Upper lobe of left lung (tissue), 6 donors: ENCODE measurements at regions not wholly inside any gene's neighbourhood (a gene's known extent, or its start where the extent isn't known, plus 50 kb on each side); places are given as distances from the start of the nearest gene placed in this dataset.

ENCODE experiments used
- ATAC-seq, 2 donors: fragments of 200-7000 bp; cut with Tn5 transposase; one replicate each; pipeline ENCODE4 v1.9.1; 2022; ENCODE audit warnings: mild to moderate bottlenecking in 2 of 2, moderate library complexity in 2 of 2; ENCODE audit not compliant: low FRiP score in 2 of 2
- DNase-seq, 2 donors: peaks; one replicate each; pipeline ENCODE4 v3.0.0-alpha.2; 2019 to 2020
- H3K27ac ChIP-seq, 4 donors: fragments of 200-600 bp; sonication (generic); one replicate each; pipeline ENCODE4 v1.5.1; 2016 to 2019
- H3K27me3 ChIP-seq, 4 donors: fragments of 200-600 bp; sonication (generic); one replicate each; pipeline ENCODE4 v1.5.1; 2017 to 2019
- H3K36me3 ChIP-seq, 4 donors: fragments of 200-600 bp; sonication (generic); one replicate each; pipeline ENCODE4 v1.5.1; 2016 to 2019
- H3K4me1 ChIP-seq, 4 donors: fragments of 200-600 bp; sonication (generic); one replicate each; pipeline ENCODE4 v1.5.1; 2018 to 2019
- H3K4me3 ChIP-seq, 4 donors: fragments of 200-600 bp; sonication (generic); one replicate each; pipeline ENCODE4 v1.5.1; 2017 to 2019; ENCODE audit warnings: mild to moderate bottlenecking in 2 of 4, moderate library complexity in 1 of 4
- H3K9me3 ChIP-seq, 4 donors: fragments of 200-600 bp; sonication (generic); one replicate each; pipeline ENCODE4 v1.5.1; 2018 to 2019
- CTCF ChIP-seq, 6 experiments: fragments of 450-650 bp in 4 of 6; fragments of 200-600 bp in 2 of 6; sonication (generic) in 2 of 6; IDR thresholded peaks; one replicate each; pipeline ENCODE4 v1.5.1; 2016 to 2019; ENCODE audit warnings: antibody characterized with exemption in 6 of 6
- EP300 ChIP-seq, 4 donors: sonication (generic); formaldehyde crosslinking; IDR thresholded peaks; one replicate each; pipeline ENCODE4 v1.5.1; 2017; ENCODE audit warnings: antibody characterized with exemption in 4 of 4, control low read depth in 2 of 4
- POLR2A ChIP-seq, 4 donors: fragments of 450-650 bp; IDR thresholded peaks; one replicate each; pipeline ENCODE4 v1.5.1; 2016 to 2017; ENCODE audit warnings: antibody characterized with exemption in 4 of 4, mild to moderate bottlenecking in 2 of 4
- POLR2AphosphoS5 ChIP-seq, 2 donors: sonication (generic); formaldehyde crosslinking; IDR thresholded peaks; one replicate each; pipeline ENCODE4 v1.5.1; 2017; ENCODE audit warnings: antibody characterized with exemption in 2 of 2
- WGBS, 2 donors: methylation state at CpG; one replicate each; pipeline ENCODE4 v1.1.5; 2017 to 2018; 5-methylcytosine and 5-hydroxymethylcytosine counted together
- donor health status: DM: no; HTN: no; CAD: no; lungs with moderate emphysema.
- donor health status: DM: no; HTN: yes; CAD: no; lungs with severe emphysema.

GRCh38 chr12:97005174-97005573 lies 98.1 kb downstream of the NEDD1 start:
- Histone ChIP-seq H3K27ac (no peak overlapping the region), H3K36me3 (no peaks in the 10 kb centered on the region), H3K4me1 (no peaks in the 10 kb centered on the region), H3K27me3 (no peaks in the 10 kb centered on the region), H3K4me3 (no peak overlapping the region), H3K9me3 (no peaks in the 10 kb centered on the region)
- DNase-seq (no peak), ATAC-seq (no peak)
- TF ChIP-seq POLR2AphosphoS5 (IDR thresholded peaks at IDR 0.05) = no peak
- WGBS, 2 donors = 6 to 17% methylated on average over 1 of the region's 1 CpG

DNA sequence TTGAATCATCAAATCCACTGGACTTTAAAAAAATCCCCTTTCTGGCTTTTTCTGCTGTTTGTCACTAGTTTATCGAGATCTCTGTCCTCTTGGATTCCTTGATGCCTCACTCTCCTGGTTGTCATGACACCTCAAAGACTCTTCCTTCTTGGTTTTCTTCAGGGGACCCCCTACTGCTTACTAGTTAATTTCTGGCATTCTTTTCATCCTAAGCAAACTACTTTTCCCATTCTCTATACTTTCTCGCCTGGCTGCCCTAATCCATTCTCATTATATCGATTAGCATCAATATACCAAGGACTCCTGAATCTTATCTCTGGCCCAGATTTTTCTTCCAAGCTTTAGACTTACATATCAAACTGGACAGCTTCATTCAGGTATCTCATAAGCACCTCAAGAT lies 98.6 kb downstream of the NEDD1 start:
- Histone ChIP-seq H3K4me1 (no peaks in the 10 kb centered on the region), H3K9me3 (no peaks in the 10 kb centered on the region), H3K4me3 (no peak overlapping the region), H3K27ac (no peak overlapping the region), H3K27me3 (no peaks in the 10 kb centered on the region), H3K36me3 (no peaks in the 10 kb centered on the region)
- ATAC-seq = no peak
- WGBS, 2 donors = 93 to 96% methylated on average over 3 of the region's 3 CpGs
- TF ChIP-seq POLR2A (IDR thresholded peaks at IDR 0.05) = no peak
- no peak for TF ChIP-seq CTCF (IDR thresholded peaks at IDR 0.05)
- no peak for TF ChIP-seq EP300 (IDR thresholded peaks at IDR 0.05)
- TF ChIP-seq POLR2AphosphoS5 (IDR thresholded peaks at IDR 0.05) = no peak
- no peak for DNase-seq

- Histone ChIP-seq H3K4me1 (no peaks in the 10 kb centered on the region), H3K27ac (no peak overlapping the region), H3K9me3 (no peaks in the 10 kb centered on the region), H3K27me3 (no peaks in the 10 kb centered on the region), H3K4me3 (no peak overlapping the region), H3K36me3 (no peaks in the 10 kb centered on the region)
- 98 to 100% methylated on average over 2 of the region's 2 CpGs for WGBS, 2 donors
- TF ChIP-seq POLR2AphosphoS5 (IDR thresholded peaks at IDR 0.05) = no peak
- no peak for TF ChIP-seq CTCF (IDR thresholded peaks at IDR 0.05)
- no peak for TF ChIP-seq POLR2A (IDR thresholded peaks at IDR 0.05)
- no peak for TF ChIP-seq EP300 (IDR thresholded peaks at IDR 0.05)
- DNase-seq (no peak), ATAC-seq (no peak)
Measured at GRCh38 chr12:97006585-97006984, 99.5 kb downstream of the NEDD1 start.

GRCh38 chr12:97016163-97016562 lies 109.1 kb downstream of the NEDD1 start:
- Histone ChIP-seq H3K27ac (no peak overlapping the region), H3K9me3 (peaks cover 0 to 4% (median 2%) of the 10 kb centered on the region in 4 donors), H3K4me3 (no peak overlapping the region), H3K4me1 (no peaks in the 10 kb centered on the region), H3K27me3 (no peaks in the 10 kb centered on the region), H3K36me3 (no peaks in the 10 kb centered on the region)
- ATAC-seq (no peak), DNase-seq (no peak)
- 81 to 90% methylated on average over 1 of the region's 1 CpG for WGBS, 2 donors
- TF ChIP-seq CTCF (IDR thresholded peaks at IDR 0.05) (no peak), POLR2AphosphoS5 (IDR thresholded peaks at IDR 0.05) (no peak), POLR2A (IDR thresholded peaks at IDR 0.05) (no peak), EP300 (IDR thresholded peaks at IDR 0.05) (no peak)

- DNase-seq (no peak), ATAC-seq (no peak)
- Histone ChIP-seq H3K4me1 (no peaks in the 10 kb centered on the region), H3K36me3 (no peaks in the 10 kb centered on the region), H3K27me3 (no peaks in the 10 kb centered on the region), H3K4me3 (no peak overlapping the region), H3K27ac (no peak overlapping the region), H3K9me3 (peaks cover 0 to 4% (median 2%) of the 10 kb centered on the region in 4 donors)
- 61 to 72% methylated on average over 3 of the region's 3 CpGs for WGBS, 2 donors
- no peak for TF ChIP-seq POLR2A (IDR thresholded peaks at IDR 0.05)
- no peak for TF ChIP-seq POLR2AphosphoS5 (IDR thresholded peaks at IDR 0.05)
- TF ChIP-seq EP300 (IDR thresholded peaks at IDR 0.05) = no peak
- TF ChIP-seq CTCF (IDR thresholded peaks at IDR 0.05) = no peak
Measured at GRCh38 chr12:97017213-97017612, 110.2 kb downstream of the NEDD1 start.
